ENCODE measurements at regions not wholly inside any gene's neighbourhood (a gene's known extent, or its start where the extent isn't known, plus 50 kb on each side); places are given as distances from the start of the nearest gene placed in this dataset.

- DNase-seq (ENCODE audit: insufficient read length), result no peak
- no peak for FAIRE-seq
- TF ChIP-seq POLR2A (IDR thresholded peaks at IDR 0.05; ENCODE audit: low read depth, low read length), result no peak
- no peak for TF ChIP-seq POLR2AphosphoS5 (IDR thresholded peaks at IDR 0.05; ENCODE audit: low read depth, low read length)
- no peak for TF ChIP-seq TAF1 (IDR thresholded peaks at IDR 0.05; ENCODE audit: borderline replicate concordance, low read depth, low read length)
Observed at GRCh38 chr3:150309557-150309956, 98.5 kb upstream of the TSC22D2 start.

- DNase-seq (ENCODE audit: insufficient read length) (no peak), FAIRE-seq (no peak)
- TF ChIP-seq POLR2A (IDR thresholded peaks at IDR 0.05; ENCODE audit: low read depth, low read length) (no peak), TAF1 (IDR thresholded peaks at IDR 0.05; ENCODE audit: borderline replicate concordance, low read depth, low read length) (no peak), POLR2AphosphoS5 (IDR thresholded peaks at IDR 0.05; ENCODE audit: low read depth, low read length) (no peak)
Observed at GRCh38 chr3:150309257-150309542, 98.9 kb upstream of the TSC22D2 start.

- FAIRE-seq, result no peak
- TF ChIP-seq POLR2AphosphoS5 (IDR thresholded peaks at IDR 0.05; ENCODE audit: low read depth, low read length) (no peak), TAF1 (IDR thresholded peaks at IDR 0.05; ENCODE audit: borderline replicate concordance, low read depth, low read length) (no peak), POLR2A (IDR thresholded peaks at IDR 0.05; ENCODE audit: low read depth, low read length) (no peak)
- no peak for DNase-seq (ENCODE audit: insufficient read length)
Observed at GRCh38 chr3:150308481-150309256, 99.4 kb upstream of the TSC22D2 start.

GRCh38 chr3:150308037-150308319 is 100.1 kb upstream of the TSC22D2 start:
- no peak for FAIRE-seq
- no peak for TF ChIP-seq POLR2AphosphoS5 (IDR thresholded peaks at IDR 0.05; ENCODE audit: low read depth, low read length)
- no peak for TF ChIP-seq TAF1 (IDR thresholded peaks at IDR 0.05; ENCODE audit: borderline replicate concordance, low read depth, low read length)
- no peak for TF ChIP-seq POLR2A (IDR thresholded peaks at IDR 0.05; ENCODE audit: low read depth, low read length)
- DNase-seq (ENCODE audit: insufficient read length), result no peak

GRCh38 chr3:150307311-150308036 is 100.6 kb upstream of the TSC22D2 start:
- FAIRE-seq, result no peak
- DNase-seq (ENCODE audit: insufficient read length), result no peak
- no peak for TF ChIP-seq POLR2AphosphoS5 (IDR thresholded peaks at IDR 0.05; ENCODE audit: low read depth, low read length)
- no peak for TF ChIP-seq TAF1 (IDR thresholded peaks at IDR 0.05; ENCODE audit: borderline replicate concordance, low read depth, low read length)
- no peak for TF ChIP-seq POLR2A (IDR thresholded peaks at IDR 0.05; ENCODE audit: low read depth, low read length)

GRCh38 chr3:150306906-150307305 is 101.2 kb upstream of the TSC22D2 start:
- FAIRE-seq, result no peak
- TF ChIP-seq POLR2AphosphoS5 (IDR thresholded peaks at IDR 0.05; ENCODE audit: low read depth, low read length), result no peak
- no peak for TF ChIP-seq TAF1 (IDR thresholded peaks at IDR 0.05; ENCODE audit: borderline replicate concordance, low read depth, low read length)
- no peak for TF ChIP-seq POLR2A (IDR thresholded peaks at IDR 0.05; ENCODE audit: low read depth, low read length)

GRCh38 chr3:150306083-150306482 is 102.0 kb upstream of the TSC22D2 start:
- DNase-seq (ENCODE audit: insufficient read length) (no peak), FAIRE-seq (no peak)
- TF ChIP-seq POLR2A (IDR thresholded peaks at IDR 0.05; ENCODE audit: low read depth, low read length), result no peak
- TF ChIP-seq POLR2AphosphoS5 (IDR thresholded peaks at IDR 0.05; ENCODE audit: low read depth, low read length), result no peak
- TF ChIP-seq TAF1 (IDR thresholded peaks at IDR 0.05; ENCODE audit: borderline replicate concordance, low read depth, low read length), result no peak

More at GRCh38 chr3:150306906-150307305, 101.2 kb upstream of the TSC22D2 start:
- no peak for DNase-seq (ENCODE audit: insufficient read length)

- DNase-seq (ENCODE audit: insufficient read length) (no peak), FAIRE-seq (peak; percentile 67)
Observed at GRCh38 chr3:150303768-150304167, 104.3 kb upstream of the TSC22D2 start.

GRCh38 chr3:150302246-150302645 is 105.9 kb upstream of the TSC22D2 start:
- DNase-seq (ENCODE audit: insufficient read length), result no peak
- no peak for TF ChIP-seq POLR2A (IDR thresholded peaks at IDR 0.05; ENCODE audit: low read depth, low read length)
- FAIRE-seq, result no peak

More at GRCh38 chr3:150303768-150304167, 104.3 kb upstream of the TSC22D2 start:
- TF ChIP-seq POLR2A (IDR thresholded peaks at IDR 0.05; ENCODE audit: low read depth, low read length) (no peak), POLR2AphosphoS5 (IDR thresholded peaks at IDR 0.05; ENCODE audit: low read depth, low read length) (no peak), TAF1 (IDR thresholded peaks at IDR 0.05; ENCODE audit: borderline replicate concordance, low read depth, low read length) (no peak)

GRCh38 chr3:150300852-150301517 is 107.1 kb upstream of the TSC22D2 start:
- no peak for TF ChIP-seq POLR2A (IDR thresholded peaks at IDR 0.05; ENCODE audit: low read depth, low read length)
- no peak for TF ChIP-seq POLR2AphosphoS5 (IDR thresholded peaks at IDR 0.05; ENCODE audit: low read depth, low read length)
- TF ChIP-seq TAF1 (IDR thresholded peaks at IDR 0.05; ENCODE audit: borderline replicate concordance, low read depth, low read length), result no peak
- DNase-seq (ENCODE audit: insufficient read length) (no peak), FAIRE-seq (no peak)

GRCh38 chr3:150300388-150300787 is 107.7 kb upstream of the TSC22D2 start:
- DNase-seq (ENCODE audit: insufficient read length) (no peak), FAIRE-seq (no peak)
- no peak for TF ChIP-seq POLR2A (IDR thresholded peaks at IDR 0.05; ENCODE audit: low read depth, low read length)
- no peak for TF ChIP-seq TAF1 (IDR thresholded peaks at IDR 0.05; ENCODE audit: borderline replicate concordance, low read depth, low read length)
- TF ChIP-seq POLR2AphosphoS5 (IDR thresholded peaks at IDR 0.05; ENCODE audit: low read depth, low read length), result no peak

GRCh38 chr3:150299201-150299600 is 108.9 kb upstream of the TSC22D2 start:
- TF ChIP-seq POLR2A (IDR thresholded peaks at IDR 0.05; ENCODE audit: low read depth, low read length) (no peak), POLR2AphosphoS5 (IDR thresholded peaks at IDR 0.05; ENCODE audit: low read depth, low read length) (no peak), TAF1 (IDR thresholded peaks at IDR 0.05; ENCODE audit: borderline replicate concordance, low read depth, low read length) (no peak)
- DNase-seq (ENCODE audit: insufficient read length) (no peak), FAIRE-seq (no peak)

All from GM12892 (cell line).